Liver (tissue), 3 donors: ENCODE measurements at regions not wholly inside any gene's neighbourhood (a gene's known extent, or its start where the extent isn't known, plus 50 kb on each side); places are given as distances from the start of the nearest gene placed in this dataset.

Experiments used
- CTCF ChIP-seq: fragments of 150-350 bp; IDR thresholded peaks from 2 replicates; pipeline ENCODE4 v1.5.1; 2017; ENCODE audit warnings: improper control_type of control experiment, low read depth, low read length; ENCODE audit not compliant: missing input control
- EGR1 ChIP-seq, 2 donors: IDR thresholded peaks; 2 replicates each; pipeline ENCODE4 v1.6.1; 2016 to 2018; ENCODE audit warnings: antibody characterized with exemption in 2 of 2, low read depth in 2 of 2
- TAF1 ChIP-seq: conservative IDR thresholded peaks from 2 replicates; pipeline ENCODE4 v1.6.1; 2016; ENCODE audit warnings: antibody characterized with exemption, mild to moderate bottlenecking
- donor health status: healthy.
- donor health status: healthy.

DNA sequence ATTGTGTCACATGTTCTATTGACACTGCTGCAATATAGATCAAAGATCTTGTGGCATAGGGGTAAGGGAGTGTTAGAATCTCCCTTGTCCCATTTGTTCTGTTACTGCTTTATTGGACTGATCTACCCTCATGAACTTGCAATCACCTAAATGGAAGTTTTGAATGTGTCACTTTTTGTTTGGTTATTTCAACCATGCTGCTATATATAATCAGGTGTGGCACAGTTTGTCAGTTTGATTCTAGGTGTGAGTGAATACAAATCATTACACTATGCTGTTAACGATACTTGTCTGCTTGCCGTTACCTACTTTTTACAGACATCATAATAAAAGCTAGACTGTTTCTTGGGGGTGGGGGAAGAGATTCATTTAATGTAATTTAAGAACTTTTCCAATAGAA is 82.6 kb downstream of the MAB21L3 start:
- no peak for TF ChIP-seq CTCF
- TF ChIP-seq EGR1 (IDR thresholded peaks at IDR 0.05; ENCODE audit: low read depth in 2 of 2): no peak
- no peak for TF ChIP-seq TAF1
